Progenitor cell of endocrine pancreas (in vitro differentiated cells): ENCODE measurements at regions not wholly inside any gene's neighbourhood (a gene's known extent, or its start where the extent isn't known, plus 50 kb on each side); places are given as distances from the start of the nearest gene placed in this dataset.

Experiments used
- DNase-seq: peaks from one replicate; pipeline ENCODE4 v3.0.0; 2021; ENCODE audit warnings: low spot score; ENCODE audit not compliant: unreplicated experiment
- H3K27ac Mint-ChIP-seq: 2 replicates; pipeline ENCODE4 v1.8.0; 2021; ENCODE audit warnings: mild to moderate bottlenecking, moderate library complexity, mixed read lengths
- H3K27me3 Mint-ChIP-seq: 2 replicates; pipeline ENCODE4 v1.8.0; 2021; ENCODE audit warnings: mixed read lengths
- H3K36me3 Mint-ChIP-seq: 2 replicates; pipeline ENCODE4 v1.8.0; 2022; ENCODE audit warnings: mixed read lengths; ENCODE audit not compliant: insufficient read depth
- H3K4me1 Mint-ChIP-seq: 2 replicates; pipeline ENCODE4 v1.8.0; 2021; ENCODE audit warnings: low read depth, mixed read lengths
- H3K4me3 Mint-ChIP-seq: 2 replicates; pipeline ENCODE4 v1.8.0; 2021; ENCODE audit warnings: low read depth, mild to moderate bottlenecking, moderate library complexity, mixed read lengths
- H3K9me3 Mint-ChIP-seq: 2 replicates; pipeline ENCODE4 v1.8.0; 2021; ENCODE audit warnings: low read depth, mixed read lengths
- TF ChIP-seq, protein P1 (sequence below): fragments of 200-600 bp; sonication (generic); IDR thresholded peaks from one replicate; pipeline ENCODE4 v1.5.0; 2021; ENCODE audit warnings: antibody characterized with exemption, mild to moderate bottlenecking; ENCODE audit not compliant: unreplicated experiment

DNA sequence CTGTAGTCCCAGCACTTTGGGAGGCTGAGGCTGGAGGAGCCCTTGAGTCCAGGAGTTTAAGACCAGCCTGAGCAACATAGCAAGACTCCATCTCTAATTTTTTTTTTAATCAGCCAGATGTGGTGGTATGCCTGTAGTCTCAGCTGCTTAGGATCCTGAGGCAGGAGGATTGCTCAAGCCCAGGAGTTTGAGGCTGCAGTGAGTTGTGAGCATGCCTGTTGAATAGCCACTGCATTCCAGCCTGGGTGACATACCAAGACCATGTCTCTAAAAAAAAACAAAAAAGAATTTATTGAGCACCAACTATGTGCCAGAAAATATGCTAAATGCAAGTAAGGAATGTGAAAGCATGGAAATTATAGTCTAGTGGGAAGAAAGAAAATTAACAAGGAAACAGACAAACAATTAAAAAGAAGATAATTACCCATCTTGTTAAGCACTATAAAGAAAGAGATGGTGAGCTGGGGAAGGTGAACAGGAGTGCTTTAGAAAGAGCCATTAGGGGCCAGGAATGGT lies 104.0 kb upstream of the ZNF678 start:
- TF ChIP-seq, protein P1, sequence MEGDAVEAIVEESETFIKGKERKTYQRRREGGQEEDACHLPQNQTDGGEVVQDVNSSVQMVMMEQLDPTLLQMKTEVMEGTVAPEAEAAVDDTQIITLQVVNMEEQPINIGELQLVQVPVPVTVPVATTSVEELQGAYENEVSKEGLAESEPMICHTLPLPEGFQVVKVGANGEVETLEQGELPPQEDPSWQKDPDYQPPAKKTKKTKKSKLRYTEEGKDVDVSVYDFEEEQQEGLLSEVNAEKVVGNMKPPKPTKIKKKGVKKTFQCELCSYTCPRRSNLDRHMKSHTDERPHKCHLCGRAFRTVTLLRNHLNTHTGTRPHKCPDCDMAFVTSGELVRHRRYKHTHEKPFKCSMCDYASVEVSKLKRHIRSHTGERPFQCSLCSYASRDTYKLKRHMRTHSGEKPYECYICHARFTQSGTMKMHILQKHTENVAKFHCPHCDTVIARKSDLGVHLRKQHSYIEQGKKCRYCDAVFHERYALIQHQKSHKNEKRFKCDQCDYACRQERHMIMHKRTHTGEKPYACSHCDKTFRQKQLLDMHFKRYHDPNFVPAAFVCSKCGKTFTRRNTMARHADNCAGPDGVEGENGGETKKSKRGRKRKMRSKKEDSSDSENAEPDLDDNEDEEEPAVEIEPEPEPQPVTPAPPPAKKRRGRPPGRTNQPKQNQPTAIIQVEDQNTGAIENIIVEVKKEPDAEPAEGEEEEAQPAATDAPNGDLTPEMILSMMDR: no peak
- DNase-seq: no peak
- H3K9me3 Mint-ChIP-seq: no peaks in the 10 kb centered on the region
- no peaks in the 10 kb centered on the region for H3K4me1 Mint-ChIP-seq
- H3K36me3 Mint-ChIP-seq: no peaks in the 10 kb centered on the region
- H3K27ac Mint-ChIP-seq: no peak overlapping the region
- peaks cover 19% of the 10 kb centered on the region for H3K27me3 Mint-ChIP-seq
- H3K4me3 Mint-ChIP-seq: no peak overlapping the region

DNA sequence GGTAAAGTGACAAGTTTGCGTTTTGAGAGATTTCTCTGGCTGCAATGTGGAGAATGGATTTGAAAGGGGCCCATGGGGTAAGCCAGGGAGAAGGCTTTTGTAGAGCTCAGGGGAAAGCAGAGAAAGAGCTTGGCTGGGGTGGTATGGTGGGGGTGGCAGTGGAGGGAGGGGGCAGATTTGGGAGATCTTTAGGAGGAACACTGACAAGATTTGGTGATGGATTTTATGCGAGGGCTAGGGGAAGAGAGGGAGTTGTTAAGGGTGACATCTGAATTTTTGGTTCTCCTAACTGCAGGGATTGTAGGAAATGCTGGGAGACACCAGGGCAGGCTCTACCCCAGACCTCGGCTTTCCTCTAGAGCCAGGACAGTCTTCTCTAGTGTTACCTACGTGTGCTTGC lies 108.7 kb upstream of the ZNF678 start:
- TF ChIP-seq, protein P1: no peak
- Mint-ChIP-seq H3K36me3 (no peaks in the 10 kb centered on the region), H3K27me3 (peaks cover 29% of the 10 kb centered on the region), H3K4me3 (no peak overlapping the region), H3K27ac (no peak overlapping the region), H3K4me1 (no peaks in the 10 kb centered on the region), H3K9me3 (no peaks in the 10 kb centered on the region)
- no peak for DNase-seq

DNA sequence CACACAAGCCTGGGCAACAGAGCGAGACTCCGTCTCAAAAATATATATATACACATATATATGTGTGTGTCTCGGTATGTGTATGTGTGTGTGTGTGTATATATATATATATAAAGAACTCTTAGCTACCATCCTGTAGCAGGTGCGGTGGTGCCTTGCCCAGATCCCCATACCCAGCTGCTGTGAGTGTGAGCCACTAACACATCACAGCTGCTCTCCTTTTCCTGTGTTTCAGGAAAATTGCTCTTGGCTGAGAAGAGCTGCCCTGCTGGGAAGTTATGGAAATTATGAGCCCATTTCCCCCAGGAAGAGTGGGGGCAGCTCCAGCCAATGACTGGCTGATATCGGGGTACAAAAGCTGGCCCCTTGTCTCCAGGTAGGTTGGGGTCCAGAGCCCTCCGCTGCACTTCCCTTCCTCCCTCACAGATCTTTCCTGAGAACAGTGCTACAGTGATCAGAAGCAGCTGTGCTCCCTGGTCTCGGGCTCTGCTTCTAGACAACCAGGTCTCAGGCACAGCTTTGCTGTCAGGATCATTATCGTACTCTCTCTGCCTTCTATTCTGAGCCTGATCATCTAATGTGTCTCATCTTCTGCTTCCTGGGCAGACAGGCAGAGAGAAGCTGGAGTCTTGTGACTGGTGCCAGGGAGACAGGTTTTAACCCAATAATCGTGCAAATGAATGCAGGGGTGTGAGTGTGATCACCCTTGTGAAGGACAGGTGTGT lies 109.6 kb upstream of the ZNF678 start:
- DNase-seq: no peak
- H3K36me3 Mint-ChIP-seq: no peaks in the 10 kb centered on the region

DNA sequence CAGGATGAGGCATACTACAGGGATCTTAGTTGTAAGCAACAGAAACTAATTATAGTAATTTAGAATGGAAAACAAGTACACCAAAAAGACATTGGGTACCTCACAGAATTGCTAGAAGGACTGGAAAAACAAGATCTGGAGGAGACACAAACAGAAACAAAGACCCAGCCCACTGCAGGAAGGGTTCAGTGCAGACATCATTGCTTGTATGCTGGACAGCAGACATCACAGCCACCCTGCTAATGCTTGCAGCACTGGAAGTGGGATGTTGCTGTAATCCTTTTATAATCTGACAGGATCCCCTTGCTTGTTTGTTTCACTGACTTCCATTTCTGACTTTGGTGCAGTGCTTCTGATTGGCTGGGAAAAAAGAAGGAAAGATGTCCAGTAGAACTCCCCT lies 111.4 kb upstream of the ZNF678 start:
- Mint-ChIP-seq H3K27me3 (peaks cover 34% of the 10 kb centered on the region), H3K4me1 (no peaks in the 10 kb centered on the region), H3K27ac (no peak overlapping the region), H3K9me3 (no peaks in the 10 kb centered on the region), H3K36me3 (no peaks in the 10 kb centered on the region), H3K4me3 (no peak overlapping the region)
- no peak for DNase-seq
- TF ChIP-seq, protein P1: no peak

More for the DNA sequence above, 109.6 kb upstream of the ZNF678 start:
- Mint-ChIP-seq H3K4me3 (no peak overlapping the region), H3K4me1 (no peaks in the 10 kb centered on the region), H3K9me3 (no peaks in the 10 kb centered on the region), H3K27me3 (peaks cover 29% of the 10 kb centered on the region), H3K27ac (no peak overlapping the region)
- TF ChIP-seq, protein P1: no peak

DNA sequence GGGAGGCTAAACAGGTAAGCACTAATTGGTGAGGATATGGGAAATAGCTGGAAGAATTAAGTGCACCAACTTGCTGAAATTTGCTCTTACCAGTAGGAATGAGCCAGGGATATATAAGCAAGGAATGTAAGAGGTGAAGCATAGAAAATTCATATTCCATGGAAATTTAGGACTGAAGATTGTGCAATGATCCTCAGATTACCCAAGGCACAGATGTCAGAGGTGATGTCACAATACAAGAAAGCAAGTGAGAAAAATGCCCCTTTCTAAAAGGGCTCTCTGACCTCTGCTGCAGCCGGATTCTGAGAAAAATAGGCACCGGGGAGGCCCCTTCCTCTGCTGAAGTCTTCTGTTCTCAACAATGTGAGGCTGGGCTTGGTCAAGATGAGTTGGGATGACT lies 112.3 kb upstream of the ZNF678 start:
- Mint-ChIP-seq H3K4me1 (no peaks in the 10 kb centered on the region), H3K4me3 (no peak overlapping the region), H3K27ac (no peak overlapping the region), H3K36me3 (no peaks in the 10 kb centered on the region), H3K9me3 (peaks cover 4% of the 10 kb centered on the region), H3K27me3 (peaks cover 31% of the 10 kb centered on the region)
- TF ChIP-seq, protein P1: no peak
- DNase-seq: no peak
